ENCODE measurements at regions not wholly inside any gene's neighbourhood (a gene's known extent, or its start where the extent isn't known, plus 50 kb on each side); places are given as distances from the start of the nearest gene placed in this dataset.
A peak's percentile ranks its signal among the peaks of the same experiment; 100 is the strongest.
"Not testable (repeated sequence)": the region's sequence is repeated elsewhere in the genome, so short reads cannot be mapped to it uniquely, and the experiment has no call there.

GRCh38 chr3:73120710-73121109 is 59.3 kb downstream of the EBLN2 start:
- no peak for DNase-seq (ENCODE audit: low read depth)

GRCh38 chr3:73121669-73122331 is 60.3 kb downstream of the EBLN2 start:
- no peak for DNase-seq (ENCODE audit: low read depth)

- DNase-seq (ENCODE audit: low read depth) = no peak
These were observed 72.6 kb downstream of the EBLN2 start for GRCh38 chr3:73134034-73134433.

- no peak for DNase-seq (ENCODE audit: low read depth)
These were observed 75.5 kb downstream of the EBLN2 start for GRCh38 chr3:73136941-73137340.

GRCh38 chr3:73137736-73138403 is 76.4 kb downstream of the EBLN2 start:
- no peak for DNase-seq (ENCODE audit: low read depth)

GRCh38 chr3:73140772-73141442 is 79.4 kb downstream of the EBLN2 start:
- DNase-seq (ENCODE audit: low read depth) = no peak

- DNase-seq (ENCODE audit: low read depth) = peak; percentile 42
These were observed 80.1 kb downstream of the EBLN2 start for GRCh38 chr3:73141525-73141924.

- no peak for DNase-seq (ENCODE audit: low read depth)
These were observed 81.9 kb downstream of the EBLN2 start for GRCh38 chr3:73143401-73143800.

- peak; percentile 24 for DNase-seq (ENCODE audit: low read depth)
These were observed 82.4 kb downstream of the EBLN2 start for GRCh38 chr3:73143821-73144237.

- no peak for DNase-seq (ENCODE audit: low read depth)
These were observed 82.8 kb downstream of the EBLN2 start for GRCh38 chr3:73144276-73144675.

- DNase-seq (ENCODE audit: low read depth) = no peak
These were observed 83.4 kb downstream of the EBLN2 start for GRCh38 chr3:73144828-73145227.

GRCh38 chr3:73147479-73147878 is 86.0 kb downstream of the EBLN2 start:
- not testable (repeated sequence) for DNase-seq (ENCODE audit: low read depth)

- no peak for DNase-seq (ENCODE audit: low read depth)
These were observed 86.7 kb downstream of the EBLN2 start for GRCh38 chr3:73148206-73148605.

- DNase-seq (ENCODE audit: low read depth) = no peak
These were observed 87.2 kb downstream of the EBLN2 start for GRCh38 chr3:73148682-73149081.

- no peak for DNase-seq (ENCODE audit: low read depth)
These were observed 89.1 kb downstream of the EBLN2 start for GRCh38 chr3:73150369-73151130.

GRCh38 chr3:73152571-73152970 is 91.1 kb downstream of the EBLN2 start:
- not testable (repeated sequence) for DNase-seq (ENCODE audit: low read depth)

- not testable (repeated sequence) for DNase-seq (ENCODE audit: low read depth)
These were observed 91.6 kb downstream of the EBLN2 start for GRCh38 chr3:73153057-73153456.

GRCh38 chr3:73154261-73154660 is 92.8 kb downstream of the EBLN2 start:
- not testable (repeated sequence) for DNase-seq (ENCODE audit: low read depth)

- DNase-seq (ENCODE audit: low read depth) = not testable (repeated sequence)
These were observed 94.0 kb downstream of the EBLN2 start for GRCh38 chr3:73155441-73155840.

GRCh38 chr3:73164622-73165021 is 103.2 kb downstream of the EBLN2 start:
- DNase-seq (ENCODE audit: low read depth) = no peak

- DNase-seq (ENCODE audit: low read depth) = no peak
These were observed 114.2 kb downstream of the EBLN2 start for GRCh38 chr3:73175698-73176097.

GRCh38 chr3:73176941-73177340 is 115.5 kb downstream of the EBLN2 start:
- DNase-seq (ENCODE audit: low read depth) = no peak

Data from GM04504 (cell line).